ENCODE measurements at regions not wholly inside any gene's neighbourhood (a gene's known extent, or its start where the extent isn't known, plus 50 kb on each side); places are given as distances from the start of the nearest gene placed in this dataset.
A peak's percentile ranks its signal among the peaks of the same experiment; 100 is the strongest.

DNA sequence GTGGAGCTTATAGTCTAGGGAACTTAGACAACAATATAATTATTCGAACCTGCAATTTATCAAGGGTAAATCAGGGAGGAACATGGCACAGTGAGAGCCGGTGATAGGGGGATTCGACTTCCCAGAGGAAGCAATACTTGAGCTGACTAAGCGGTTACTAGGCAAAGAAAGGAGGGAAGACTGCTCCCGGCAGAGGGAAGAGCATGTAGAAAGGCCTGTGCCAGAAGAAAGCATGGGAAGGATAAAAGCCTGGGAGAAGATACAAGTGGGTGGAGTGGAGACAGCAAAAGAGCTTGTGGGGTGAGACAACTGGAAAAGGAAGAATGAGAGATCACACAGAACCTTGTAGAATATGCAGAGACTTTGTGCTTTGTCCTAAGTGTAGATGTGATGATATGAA lies 93.3 kb downstream of the MARCHF4 start:
- no peak overlapping the region for H3K4me3 Mint-ChIP-seq
- no peaks in the 10 kb centered on the region for H3K4me1 Mint-ChIP-seq
- H3K27me3 Mint-ChIP-seq = no peaks in the 10 kb centered on the region
- H3K36me3 Mint-ChIP-seq (ENCODE audit: low read depth) = no peaks in the 10 kb centered on the region
- no peak for ATAC-seq
- H3K27ac Mint-ChIP-seq = peak overlapping the region; percentile 23
- no peak for DNase-seq
- H3K9me3 Mint-ChIP-seq = no peaks in the 10 kb centered on the region

GRCh38 chr2:216275890-216276289 lies 96.4 kb downstream of the MARCHF4 start:
- ATAC-seq (no peak), DNase-seq (no peak)
- no peaks in the 10 kb centered on the region for H3K27me3 Mint-ChIP-seq
- no peak overlapping the region for H3K27ac Mint-ChIP-seq
- no peaks in the 10 kb centered on the region for H3K9me3 Mint-ChIP-seq
- H3K4me1 Mint-ChIP-seq = no peaks in the 10 kb centered on the region
- no peak overlapping the region for H3K4me3 Mint-ChIP-seq
- no peaks in the 10 kb centered on the region for H3K36me3 Mint-ChIP-seq (ENCODE audit: low read depth)

DNA sequence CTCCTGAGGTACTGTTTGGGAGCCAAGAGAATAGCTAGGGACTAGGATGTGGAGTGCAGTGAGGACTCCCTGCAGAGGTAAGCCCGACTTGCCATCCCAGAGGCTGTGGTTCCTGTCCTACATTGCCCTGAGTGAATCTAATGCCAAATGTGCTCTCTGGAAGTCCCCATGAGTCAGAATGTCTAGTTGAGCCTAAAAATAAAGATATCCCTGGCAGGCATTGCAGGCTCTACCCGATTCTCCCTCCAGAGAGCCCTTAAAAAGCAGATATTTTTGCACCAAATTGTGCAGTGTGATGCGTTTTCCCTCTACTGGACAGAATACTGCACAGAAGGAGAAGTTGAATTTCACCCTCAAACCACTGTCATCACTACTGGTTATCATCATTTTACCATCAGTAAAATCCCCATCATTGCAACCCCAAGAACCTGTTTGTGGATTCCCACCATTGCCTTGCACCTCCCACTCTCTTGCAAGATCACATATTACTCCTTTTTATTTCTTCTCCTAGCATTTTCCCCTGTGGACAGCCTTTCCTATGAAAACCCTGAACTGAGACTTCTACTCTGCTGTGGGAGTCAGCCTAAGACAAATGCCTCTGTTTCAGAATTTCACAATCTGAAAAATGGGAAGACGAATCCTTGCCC lies 98.0 kb downstream of the MARCHF4 start:
- no peak overlapping the region for H3K27ac Mint-ChIP-seq
- no peaks in the 10 kb centered on the region for H3K9me3 Mint-ChIP-seq
- H3K4me3 Mint-ChIP-seq = no peak overlapping the region
- H3K4me1 Mint-ChIP-seq = no peaks in the 10 kb centered on the region
- ATAC-seq = no peak
- DNase-seq = no peak
- no peaks in the 10 kb centered on the region for H3K36me3 Mint-ChIP-seq (ENCODE audit: low read depth)
- H3K27me3 Mint-ChIP-seq = no peaks in the 10 kb centered on the region

DNA sequence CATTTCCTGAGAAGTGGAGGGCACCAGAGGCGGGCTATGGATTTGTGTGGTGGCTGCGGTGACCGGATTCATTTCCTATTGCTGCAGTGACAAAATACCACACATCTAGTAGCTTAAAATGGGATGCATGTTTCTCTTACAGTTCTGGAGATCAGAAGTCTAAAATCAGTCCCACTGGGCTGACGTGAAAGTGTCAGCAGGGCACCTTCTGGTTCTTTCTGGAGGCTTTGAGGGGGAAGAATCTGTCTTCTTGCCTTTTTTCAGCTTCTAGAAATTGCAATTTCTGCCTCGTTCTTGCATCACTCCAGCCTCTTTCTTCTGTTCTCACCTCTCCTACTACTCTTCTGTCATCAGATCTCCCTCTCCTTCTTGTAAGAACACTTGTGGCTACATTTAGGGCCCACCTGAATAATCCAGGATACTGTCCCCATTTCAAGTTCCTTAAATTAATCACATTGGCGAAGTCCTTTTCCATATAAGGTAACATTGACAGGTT lies 111.2 kb downstream of the MARCHF4 start:
- no peaks in the 10 kb centered on the region for H3K4me1 Mint-ChIP-seq
- no peaks in the 10 kb centered on the region for H3K27me3 Mint-ChIP-seq
- H3K36me3 Mint-ChIP-seq (ENCODE audit: low read depth) = no peaks in the 10 kb centered on the region
- H3K9me3 Mint-ChIP-seq = no peaks in the 10 kb centered on the region
- ATAC-seq = no peak
- H3K4me3 Mint-ChIP-seq = no peak overlapping the region
- no peak for DNase-seq
- H3K27ac Mint-ChIP-seq = no peak overlapping the region

GRCh38 chr2:216260629-216261028 lies 111.7 kb downstream of the MARCHF4 start:
- Mint-ChIP-seq H3K27me3 (no peaks in the 10 kb centered on the region), H3K36me3 (ENCODE audit: low read depth) (no peaks in the 10 kb centered on the region), H3K4me1 (no peaks in the 10 kb centered on the region), H3K27ac (no peak overlapping the region), H3K9me3 (no peaks in the 10 kb centered on the region), H3K4me3 (no peak overlapping the region)
- ATAC-seq (peak; percentile 60), DNase-seq (no peak)

DNA sequence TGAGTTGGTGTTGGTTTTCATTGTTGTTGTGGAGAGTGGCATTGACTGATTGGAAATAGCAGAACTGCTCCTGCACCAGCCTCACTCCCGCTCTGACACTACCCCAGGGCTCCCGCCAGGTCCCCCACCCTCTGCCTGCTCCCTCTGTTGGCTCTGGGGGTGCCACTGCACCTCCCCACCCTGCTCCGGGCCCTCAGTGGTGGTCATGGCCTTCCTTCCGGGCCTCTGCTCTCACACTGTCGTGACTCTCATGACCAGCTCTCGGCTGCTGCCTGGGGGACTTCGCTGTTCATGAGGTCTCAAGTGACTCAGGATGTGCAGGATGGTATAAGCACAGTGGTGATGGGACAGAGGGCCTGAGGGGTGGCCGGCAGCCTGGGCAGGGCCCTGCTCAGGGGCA lies 113.2 kb downstream of the MARCHF4 start:
- ATAC-seq = no peak
- Mint-ChIP-seq H3K27ac (no peak overlapping the region), H3K36me3 (ENCODE audit: low read depth) (no peaks in the 10 kb centered on the region), H3K4me3 (no peak overlapping the region), H3K4me1 (no peaks in the 10 kb centered on the region), H3K27me3 (no peaks in the 10 kb centered on the region), H3K9me3 (no peaks in the 10 kb centered on the region)
- DNase-seq = no peak

- no peak for DNase-seq
- no peaks in the 10 kb centered on the region for H3K4me1 Mint-ChIP-seq
- H3K27me3 Mint-ChIP-seq = no peaks in the 10 kb centered on the region
- H3K36me3 Mint-ChIP-seq (ENCODE audit: low read depth) = no peaks in the 10 kb centered on the region
- no peak for ATAC-seq
- H3K27ac Mint-ChIP-seq = no peak overlapping the region
- no peaks in the 10 kb centered on the region for H3K9me3 Mint-ChIP-seq
- H3K4me3 Mint-ChIP-seq = no peak overlapping the region
These were observed 115.2 kb downstream of the MARCHF4 start for GRCh38 chr2:216257089-216257488.

All from activated naive CD8-positive, alpha-beta T cell treated with anti-CD3 and anti-CD28 coated beads, Interleukin-2, amount 50 U/mL, for 24 hours (primary cell).